GM13977 (cell line): ENCODE measurements at regions not wholly inside any gene's neighbourhood (a gene's known extent, or its start where the extent isn't known, plus 50 kb on each side); places are given as distances from the start of the nearest gene placed in this dataset.

Experiments
- DNase-seq: peaks from one replicate; pipeline ENCODE4 v3.0.0; 2012; ENCODE audit warnings: low spot score
- CTCF ChIP-seq: IDR thresholded peaks from 2 replicates; pipeline ENCODE4 v1.5.1; 2012; ENCODE audit warnings: mild to moderate bottlenecking, control low read depth; ENCODE audit not compliant: insufficient read depth; ENCODE audit errors: extremely low read depth, missing control alignments
- in situ Hi-C: fragments of 300-500 bp; cut with MboI; formaldehyde crosslinking; loops from one replicate; pipeline ENCODE4 v1.12.0; 2022; ENCODE audit warnings: low sequenced_read_pairs, low pct_unique_long_range_greater_than_20kb, mixed read lengths, inconsistent platforms; ENCODE audit not compliant: unreplicated experiment

GRCh38 chr2:125561302-125561701 is 1094.7 kb upstream of the GYPC start:
- in situ Hi-C loops: no loop called here
- no peak for DNase-seq
- TF ChIP-seq CTCF: no peak

DNA sequence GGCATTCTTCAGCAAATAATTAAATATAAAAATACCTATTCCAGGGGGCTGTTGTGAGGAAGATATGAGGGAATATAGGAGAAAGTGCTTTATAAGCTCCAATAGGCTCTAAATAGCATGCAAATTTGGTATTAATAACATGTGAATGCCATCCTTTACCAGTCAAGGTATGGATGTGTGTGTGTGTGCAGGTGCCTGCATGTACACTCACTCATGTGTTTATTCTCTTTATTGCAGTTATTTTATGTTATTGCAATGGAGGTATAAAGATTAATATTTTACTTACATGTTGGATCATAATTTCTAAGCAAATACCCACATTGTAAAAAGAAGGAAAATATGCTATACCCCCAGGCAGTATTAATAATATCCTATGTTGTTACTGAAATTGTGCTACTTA is 1093.0 kb upstream of the GYPC start:
- DNase-seq: no peak
- TF ChIP-seq CTCF: no peak
- in situ Hi-C loops: no loop called here

DNA sequence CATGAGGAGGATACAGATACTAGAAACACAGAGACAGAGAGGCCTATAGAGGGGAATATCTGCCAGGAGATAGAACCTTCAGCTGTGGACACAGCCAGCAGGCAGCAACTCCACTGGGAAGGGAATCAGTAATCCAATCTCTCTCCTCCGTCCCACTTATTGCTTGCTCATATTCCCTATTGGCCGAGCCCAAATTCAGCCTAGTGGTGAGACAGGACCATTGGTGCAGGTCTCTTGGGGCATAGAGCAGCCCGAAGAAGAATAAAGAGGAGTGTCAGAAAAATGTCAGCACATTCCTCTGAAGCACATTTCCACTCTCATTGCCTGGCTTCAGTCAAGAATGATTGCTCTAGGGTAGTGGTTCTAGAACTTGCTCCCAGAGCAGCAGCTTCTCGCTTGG is 1091.5 kb upstream of the GYPC start:
- no peak for DNase-seq
- no peak for TF ChIP-seq CTCF
- in situ Hi-C loops: no loop called here

DNA sequence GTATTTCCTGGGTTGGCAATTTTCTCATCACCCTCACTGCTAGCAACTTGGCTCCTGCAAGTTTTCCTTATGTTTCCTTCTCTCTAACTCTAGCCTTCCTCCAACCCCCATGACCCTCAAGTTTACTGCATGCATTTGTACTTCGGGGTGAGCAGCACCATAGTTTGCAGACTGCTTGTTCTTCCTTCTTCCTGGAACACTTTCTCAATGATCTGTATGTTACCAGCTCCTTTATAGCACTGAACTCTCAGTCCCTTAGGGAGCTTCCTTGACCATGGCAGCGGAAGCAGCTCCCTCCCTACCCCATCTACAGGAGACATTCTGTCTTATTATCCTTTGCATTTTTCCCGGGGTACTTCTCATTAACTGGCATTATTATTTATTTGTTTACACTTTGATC is 1089.5 kb upstream of the GYPC start:
- no peak for TF ChIP-seq CTCF
- DNase-seq: no peak
- in situ Hi-C loops: no loop called here

DNA sequence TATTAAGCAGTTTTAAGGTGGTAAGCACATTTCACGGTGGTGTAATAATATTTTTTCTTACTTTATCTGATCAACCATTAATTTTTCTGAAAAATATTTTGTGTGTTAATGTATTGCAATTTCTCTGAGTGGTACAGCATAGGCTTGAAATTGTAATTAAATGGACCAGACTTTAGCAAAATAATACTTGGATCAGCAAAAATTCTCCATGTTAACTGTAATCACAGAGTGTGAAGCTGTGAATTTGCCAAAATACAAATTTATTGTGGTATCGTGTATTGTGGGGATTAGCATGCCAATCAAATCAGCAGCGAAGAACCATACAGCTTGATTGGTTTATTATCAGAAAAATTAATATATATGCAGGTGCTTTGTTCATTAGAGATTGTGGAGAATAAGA is 1088.9 kb upstream of the GYPC start:
- no peak for TF ChIP-seq CTCF
- in situ Hi-C loops: no loop called here
- no peak for DNase-seq

GRCh38 chr2:125572660-125573059 is 1083.3 kb upstream of the GYPC start:
- in situ Hi-C loops: no loop called here
- TF ChIP-seq CTCF: no peak
- DNase-seq: no peak

GRCh38 chr2:125573432-125573831 is 1082.5 kb upstream of the GYPC start:
- in situ Hi-C loops: no loop called here

More at GRCh38 chr2:125573432-125573831, 1082.5 kb upstream of the GYPC start:
- no peak for DNase-seq
- no peak for TF ChIP-seq CTCF
